SK-N-SH (cell line): ENCODE measurements at regions not wholly inside any gene's neighbourhood (a gene's known extent, or its start where the extent isn't known, plus 50 kb on each side); places are given as distances from the start of the nearest gene placed in this dataset.

Experiments
- CTCF ChIA-PET: fragments of 300-600, 350-600 bp; formaldehyde crosslinking; extraction: SDS; loops from one replicate; lab custom pipeline; 2021; lab: Yijun Ruan, JAX
- POLR2A ChIA-PET: fragments of 350-600 bp; sonication (Branson Sonifier 250); formaldehyde crosslinking; extraction: SDS; loops from one replicate; lab custom pipeline; 2020; ENCODE audit warnings: antibody characterized with exemption, inconsistent platforms; lab: Yijun Ruan, JAX
- DNase-seq: peaks from one replicate; pipeline ENCODE4 v3.0.0; 2012
- H2AFZ ChIP-seq: fragments of 200-600 bp; sonication (generic); 2 replicates; pipeline ENCODE4 v1.8.1; 2016; ENCODE audit warnings: antibody characterized with exemption, mild to moderate bottlenecking, low read depth
- H3F3A ChIP-seq: fragments of 200-600 bp; sonication (generic); replicated peaks from 2 replicates; pipeline ENCODE3; 2016; ENCODE audit warnings: antibody characterized with exemption, mild to moderate bottlenecking; ENCODE audit not compliant: insufficient read depth
- H3K27ac ChIP-seq, 2 experiments: fragments of 200-500 bp in 1 of 2; fragments of 200-600 bp in 1 of 2; sonication (Bioruptor generic) in 1 of 2; sonication (generic), shearing (Covaris generic) in 1 of 2; 2 replicates each; pipeline versions ENCODE4 v1.5.1 to v1.6.1; 2014 to 2016; ENCODE audit warnings: low read depth in 2 of 2, inconsistent platforms in 1 of 2, low read length in 1 of 2, mild to moderate bottlenecking in 1 of 2, mixed read lengths in 1 of 2
- H3K27me3 ChIP-seq: fragments of 200-600 bp; sonication (generic), shearing (Covaris generic); 2 replicates; pipeline ENCODE4 v1.6.1; 2016; ENCODE audit warnings: mixed run types; ENCODE audit not compliant: insufficient read depth
- H3K36me3 ChIP-seq, 2 experiments: fragments of 200-500 bp in 1 of 2; fragments of 200-600 bp in 1 of 2; sonication (Bioruptor generic) in 1 of 2; sonication (generic) in 1 of 2; replicated peaks in 1 of 2; 2 replicates each; pipeline versions ENCODE3 to v1.5.1; 2014 to 2016; ENCODE audit warnings: low read length in 1 of 2, mild to moderate bottlenecking in 1 of 2; ENCODE audit not compliant: insufficient read depth in 2 of 2, control insufficient read depth in 1 of 2
- H3K4me1 ChIP-seq, 2 experiments: fragments of 200-500 bp in 1 of 2; fragments of 200-600 bp in 1 of 2; sonication (Bioruptor generic) in 1 of 2; sonication (generic), shearing (Covaris generic) in 1 of 2; 2 replicates each; pipeline versions ENCODE4 v1.5.1 to v1.6.1; 2014 to 2016; ENCODE audit warnings: low read depth in 1 of 2, low read length in 1 of 2, mixed run types in 1 of 2; ENCODE audit not compliant: insufficient read depth in 2 of 2, control insufficient read depth in 1 of 2
- H3K4me2 ChIP-seq: fragments of 200-600 bp; sonication (generic), shearing (Covaris generic); 2 replicates; pipeline ENCODE4 v1.6.1; 2017; ENCODE audit warnings: mixed run types
- H3K4me3 ChIP-seq, 2 experiments: fragments of 200-500 bp in 1 of 2; fragments of 200-600 bp in 1 of 2; sonication (Bioruptor generic) in 1 of 2; sonication (generic), shearing (Covaris generic) in 1 of 2; 2 replicates each; pipeline versions ENCODE4 v1.5.1 to v1.8.1; 2014 to 2016; ENCODE audit warnings: low read depth in 2 of 2, inconsistent platforms in 1 of 2, low read length in 1 of 2, mild to moderate bottlenecking in 1 of 2, mixed read lengths in 1 of 2, moderate library complexity in 1 of 2
- H3K79me2 ChIP-seq: fragments of 200-600 bp; sonication (generic); 2 replicates; pipeline ENCODE4 v1.8.1; 2017; ENCODE audit warnings: mild to moderate bottlenecking; ENCODE audit not compliant: insufficient read depth
- H3K9ac ChIP-seq: fragments of 200-600 bp; sonication (generic); 2 replicates; pipeline ENCODE4 v1.6.1; 2017; ENCODE audit warnings: mixed run types
- H3K9me2 ChIP-seq: fragments of 200-600 bp; sonication (generic); 2 replicates; pipeline ENCODE4 v1.6.1; 2017; ENCODE audit warnings: mixed run types
- H3K9me3 ChIP-seq: fragments of 200-600 bp; sonication (generic); 2 replicates; pipeline ENCODE4 v1.6.1; 2017; ENCODE audit warnings: mixed run types, mild to moderate bottlenecking, moderate library complexity
- H4K20me1 ChIP-seq: fragments of 200-600 bp; sonication (generic); 2 replicates; pipeline ENCODE4 v1.6.1; 2017; ENCODE audit warnings: mild to moderate bottlenecking, mixed run types; ENCODE audit not compliant: insufficient read depth
- FOXJ3 ChIP-seq: sonication (generic); formaldehyde crosslinking; IDR thresholded peaks from 2 replicates; pipeline ENCODE4 v1.5.1; 2020; ENCODE audit warnings: mild to moderate bottlenecking, missing genetic modification reagents
- GABPA ChIP-seq: IDR thresholded peaks from 2 replicates; pipeline ENCODE4 v1.4.0; 2012; ENCODE audit warnings: low read depth, mild to moderate bottlenecking
- JUND ChIP-seq: IDR thresholded peaks from 2 replicates; pipeline ENCODE4 v1.4.0; 2012
- MEF2A ChIP-seq: IDR thresholded peaks from 2 replicates; pipeline ENCODE4 v1.4.0; 2012; ENCODE audit warnings: low read depth, borderline replicate concordance
- TAF1 ChIP-seq: IDR thresholded peaks from 2 replicates; pipeline ENCODE4 v1.6.1; 2012; ENCODE audit warnings: low read depth, mild to moderate bottlenecking, low read length, moderate library complexity, borderline replicate concordance
- WGBS: methylation state at CpG from one replicate; pipeline ENCODE4 v1.1.6; 2017; ENCODE audit warnings: low lambda C conversion rate; 5-methylcytosine and 5-hydroxymethylcytosine counted together
- TF ChIP-seq, protein P1 (sequence below): IDR thresholded peaks from 2 replicates; pipeline ENCODE4 v1.4.0; 2012; ENCODE audit warnings: low read depth, borderline replicate concordance
- TF ChIP-seq, protein P2 (sequence below): IDR thresholded peaks from 2 replicates; pipeline ENCODE4 v1.4.0; 2012; ENCODE audit warnings: low read depth, borderline replicate concordance

DNA sequence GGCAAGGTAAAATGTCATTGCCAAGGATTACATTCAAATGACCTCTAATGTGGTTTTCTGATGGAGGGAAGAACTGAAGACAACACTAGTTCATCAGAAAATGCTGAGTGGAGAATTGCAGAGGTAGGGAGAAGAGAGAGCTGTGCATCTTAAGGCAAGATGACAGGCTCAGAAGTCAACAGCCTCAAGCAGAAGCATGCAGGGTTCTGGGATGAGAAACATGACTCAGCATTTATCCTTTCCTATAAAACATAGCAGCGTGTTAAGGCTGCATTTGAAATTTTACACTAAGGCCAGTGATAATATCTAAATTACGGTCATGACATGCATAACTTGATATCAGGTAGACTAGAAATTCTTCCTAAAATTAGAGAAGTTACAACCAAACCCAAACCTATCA, 53.7 kb upstream of the DYRK2 start:
- ChIA-PET POLR2A (no interaction called here), CTCF (interaction anchor here (0.6 kb wide), 1 partner anchor 298 kb away, joined by 3 read pairs; no protein-coding TSS in a partner anchor)
- DNase-seq = no peak

DNA sequence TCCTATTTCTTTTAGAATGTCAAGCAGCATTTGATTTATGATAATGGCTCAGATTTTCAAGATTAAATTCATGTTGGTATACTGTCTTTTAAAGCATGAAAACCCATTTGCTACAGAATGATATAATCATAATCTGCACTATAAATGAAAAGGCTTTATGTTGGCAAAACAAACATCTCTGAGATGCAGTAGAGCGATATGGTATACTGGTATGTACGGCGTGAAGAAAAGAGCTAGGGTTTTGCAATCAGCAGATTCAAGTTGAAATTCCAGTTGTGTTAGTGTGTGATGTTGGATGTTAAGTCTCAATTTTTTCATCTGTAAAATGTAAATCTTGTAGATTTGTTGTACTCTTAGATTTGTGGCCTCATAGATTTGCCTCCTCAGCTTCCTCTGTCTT, 53.2 kb upstream of the DYRK2 start:
- Histone ChIP-seq H3K79me2 (no peaks in the 10 kb centered on the region), H3K9me2 (no peaks in the 10 kb centered on the region), H3K4me1 (peaks cover 0 to 4% of the 10 kb centered on the region in 2 experiments; a peak in 2 of 4 replicates), H3K9ac (no peak overlapping the region), H3K36me3 (no peaks in the 10 kb centered on the region), H3K27me3 (no peaks in the 10 kb centered on the region), H3F3A (peaks cover 2% of the 10 kb centered on the region), H2AFZ (no peak overlapping the region), H3K4me2 (no peak overlapping the region), H3K9me3 (no peaks in the 10 kb centered on the region), H4K20me1 (no peaks in the 10 kb centered on the region), H3K27ac (no peak overlapping the region), H3K4me3 (no peak overlapping the region)
- TF ChIP-seq, protein P1, sequence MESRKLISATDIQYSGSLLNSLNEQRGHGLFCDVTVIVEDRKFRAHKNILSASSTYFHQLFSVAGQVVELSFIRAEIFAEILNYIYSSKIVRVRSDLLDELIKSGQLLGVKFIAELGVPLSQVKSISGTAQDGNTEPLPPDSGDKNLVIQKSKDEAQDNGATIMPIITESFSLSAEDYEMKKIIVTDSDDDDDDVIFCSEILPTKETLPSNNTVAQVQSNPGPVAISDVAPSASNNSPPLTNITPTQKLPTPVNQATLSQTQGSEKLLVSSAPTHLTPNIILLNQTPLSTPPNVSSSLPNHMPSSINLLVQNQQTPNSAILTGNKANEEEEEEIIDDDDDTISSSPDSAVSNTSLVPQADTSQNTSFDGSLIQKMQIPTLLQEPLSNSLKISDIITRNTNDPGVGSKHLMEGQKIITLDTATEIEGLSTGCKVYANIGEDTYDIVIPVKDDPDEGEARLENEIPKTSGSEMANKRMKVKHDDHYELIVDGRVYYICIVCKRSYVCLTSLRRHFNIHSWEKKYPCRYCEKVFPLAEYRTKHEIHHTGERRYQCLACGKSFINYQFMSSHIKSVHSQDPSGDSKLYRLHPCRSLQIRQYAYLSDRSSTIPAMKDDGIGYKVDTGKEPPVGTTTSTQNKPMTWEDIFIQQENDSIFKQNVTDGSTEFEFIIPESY = no peak
- 64% methylated on average over 3 of the region's 3 CpGs for WGBS
- no peak for DNase-seq
- POLR2A ChIA-PET = no interaction called here
- CTCF ChIA-PET = no interaction called here

More for the DNA sequence above, 53.7 kb upstream of the DYRK2 start:
- H3K9me3 ChIP-seq = no peaks in the 10 kb centered on the region
- WGBS = 77% methylated on average over 2 of the region's 2 CpGs
- H3F3A ChIP-seq = peaks cover 2% of the 10 kb centered on the region
- H3K9ac ChIP-seq = no peak overlapping the region
- H3K27me3 ChIP-seq = no peaks in the 10 kb centered on the region
- H4K20me1 ChIP-seq = no peaks in the 10 kb centered on the region
- H3K4me3 ChIP-seq = no peak overlapping the region
- no peaks in the 10 kb centered on the region for H3K36me3 ChIP-seq
- no peak overlapping the region for H3K4me2 ChIP-seq
- no peaks in the 10 kb centered on the region for H3K79me2 ChIP-seq
- H3K27ac ChIP-seq = no peak overlapping the region
- no peak overlapping the region for H2AFZ ChIP-seq
- TF ChIP-seq, protein P2, sequence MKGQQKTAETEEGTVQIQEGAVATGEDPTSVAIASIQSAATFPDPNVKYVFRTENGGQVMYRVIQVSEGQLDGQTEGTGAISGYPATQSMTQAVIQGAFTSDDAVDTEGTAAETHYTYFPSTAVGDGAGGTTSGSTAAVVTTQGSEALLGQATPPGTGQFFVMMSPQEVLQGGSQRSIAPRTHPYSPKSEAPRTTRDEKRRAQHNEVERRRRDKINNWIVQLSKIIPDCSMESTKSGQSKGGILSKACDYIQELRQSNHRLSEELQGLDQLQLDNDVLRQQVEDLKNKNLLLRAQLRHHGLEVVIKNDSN = no peak
- peaks cover 0 to 7% of the 10 kb centered on the region in 2 experiments; a peak in 2 of 4 replicates for H3K4me1 ChIP-seq
- H3K9me2 ChIP-seq = no peaks in the 10 kb centered on the region

DNA sequence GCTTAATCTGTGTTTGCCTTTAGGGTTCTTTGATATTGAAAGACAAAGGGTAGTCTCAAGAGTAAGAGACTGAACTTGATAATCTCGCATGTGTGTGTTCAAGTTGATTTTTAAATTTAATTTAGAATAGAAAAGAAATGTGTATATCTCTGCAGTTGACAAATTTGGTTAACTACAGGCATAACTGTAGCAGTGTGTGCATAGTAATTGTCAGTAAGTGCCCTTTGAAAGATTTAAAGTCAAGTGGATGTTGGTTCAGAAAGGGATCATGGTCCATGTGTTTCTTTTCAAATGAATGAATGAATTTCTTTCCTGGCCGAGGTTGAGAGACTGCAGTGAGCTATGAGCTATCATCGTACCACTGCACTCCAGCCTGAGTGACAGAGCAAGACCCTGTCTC, 49.9 kb upstream of the DYRK2 start:
- Histone ChIP-seq H3K4me1 (no peaks in the 10 kb centered on the region; a peak in 1 of 4 replicates), H4K20me1 (no peaks in the 10 kb centered on the region), H3K27ac (no peak overlapping the region), H3K27me3 (no peaks in the 10 kb centered on the region), H3K9me3 (no peaks in the 10 kb centered on the region), H2AFZ (no peak overlapping the region), H3K9ac (no peak overlapping the region), H3K36me3 (no peaks in the 10 kb centered on the region), H3K9me2 (no peaks in the 10 kb centered on the region), H3K79me2 (no peaks in the 10 kb centered on the region), H3K4me3 (no peak overlapping the region), H3K4me2 (no peak overlapping the region), H3F3A (no peaks in the 10 kb centered on the region)
- no peak for DNase-seq
- TF ChIP-seq FOXJ3 (CRISPR knock-in tag) = no peak
- TF ChIP-seq MEF2A = no peak
- no peak for TF ChIP-seq TAF1
- no peak for TF ChIP-seq JUND
- TF ChIP-seq, protein P2 = no peak
- TF ChIP-seq GABPA = no peak
- ChIA-PET POLR2A (no interaction called here), CTCF (interaction anchor here (0.6 to 1.6 kb wide), 3 partner anchors 20 to 437 kb away, joined by 3 read pairs; no protein-coding TSS in a partner anchor)
- 53% methylated on average over 3 of the region's 3 CpGs for WGBS
